ENCODE measurements at regions not wholly inside any gene's neighbourhood (a gene's known extent, or its start where the extent isn't known, plus 50 kb on each side); places are given as distances from the start of the nearest gene placed in this dataset.
"Not testable (repeated sequence)": the region's sequence is repeated elsewhere in the genome, so short reads cannot be mapped to it uniquely, and the experiment has no call there.

- FAIRE-seq (no peak), DNase-seq (ENCODE audit: insufficient read length, low spot score) (no peak)
Measured at GRCh38 chr13:99757756-99758459, 213.7 kb downstream of the ZIC5 start.

GRCh38 chr13:99756281-99756680 is 215.3 kb downstream of the ZIC5 start:
- TF ChIP-seq SPI1 (IDR thresholded peaks at IDR 0.05; ENCODE audit: low read depth, low read length) (no peak), POLR2A (IDR thresholded peaks at IDR 0.05; ENCODE audit: low read depth, low read length) (no peak), POLR2AphosphoS5 (IDR thresholded peaks at IDR 0.05; ENCODE audit: low read depth, low read length) (no peak), TAF1 (IDR thresholded peaks at IDR 0.05; ENCODE audit: low read depth, low read length) (no peak), POU2F2 (IDR thresholded peaks at IDR 0.05; ENCODE audit: low read depth, low read length) (no peak), PAX5 (IDR thresholded peaks at IDR 0.05; ENCODE audit: insufficient read depth, low read length, severe bottlenecking) (no peak)
- DNase-seq (ENCODE audit: insufficient read length, low spot score) (no peak), FAIRE-seq (no peak)

More at GRCh38 chr13:99757756-99758459, 213.7 kb downstream of the ZIC5 start:
- no peak for TF ChIP-seq SPI1 (IDR thresholded peaks at IDR 0.05; ENCODE audit: low read depth, low read length)
- TF ChIP-seq POLR2AphosphoS5 (IDR thresholded peaks at IDR 0.05; ENCODE audit: low read depth, low read length) = no peak
- no peak for TF ChIP-seq POU2F2 (IDR thresholded peaks at IDR 0.05; ENCODE audit: low read depth, low read length)
- TF ChIP-seq TAF1 (IDR thresholded peaks at IDR 0.05; ENCODE audit: low read depth, low read length) = no peak
- no peak for TF ChIP-seq POLR2A (IDR thresholded peaks at IDR 0.05; ENCODE audit: low read depth, low read length)
- no peak for TF ChIP-seq PAX5 (IDR thresholded peaks at IDR 0.05; ENCODE audit: insufficient read depth, low read length, severe bottlenecking)

GRCh38 chr13:99754750-99755149 is 216.8 kb downstream of the ZIC5 start:
- not testable (repeated sequence) for FAIRE-seq; DNase-seq (ENCODE audit: insufficient read length, low spot score)

GRCh38 chr13:99752373-99752772 is 219.2 kb downstream of the ZIC5 start:
- DNase-seq (ENCODE audit: insufficient read length, low spot score) (no peak), FAIRE-seq (no peak)
- no peak for TF ChIP-seq TAF1 (IDR thresholded peaks at IDR 0.05; ENCODE audit: low read depth, low read length)
- TF ChIP-seq POLR2AphosphoS5 (IDR thresholded peaks at IDR 0.05; ENCODE audit: low read depth, low read length) = no peak
- no peak for TF ChIP-seq POLR2A (IDR thresholded peaks at IDR 0.05; ENCODE audit: low read depth, low read length)
- no peak for TF ChIP-seq PAX5 (IDR thresholded peaks at IDR 0.05; ENCODE audit: insufficient read depth, low read length, severe bottlenecking)
- no peak for TF ChIP-seq POU2F2 (IDR thresholded peaks at IDR 0.05; ENCODE audit: low read depth, low read length)
- no peak for TF ChIP-seq SPI1 (IDR thresholded peaks at IDR 0.05; ENCODE audit: low read depth, low read length)

GRCh38 chr13:99751517-99752199 is 219.9 kb downstream of the ZIC5 start:
- TF ChIP-seq PAX5 (IDR thresholded peaks at IDR 0.05; ENCODE audit: insufficient read depth, low read length, severe bottlenecking) (no peak), TAF1 (IDR thresholded peaks at IDR 0.05; ENCODE audit: low read depth, low read length) (no peak), POU2F2 (IDR thresholded peaks at IDR 0.05; ENCODE audit: low read depth, low read length) (no peak), POLR2A (IDR thresholded peaks at IDR 0.05; ENCODE audit: low read depth, low read length) (no peak), SPI1 (IDR thresholded peaks at IDR 0.05; ENCODE audit: low read depth, low read length) (no peak), POLR2AphosphoS5 (IDR thresholded peaks at IDR 0.05; ENCODE audit: low read depth, low read length) (no peak)
- FAIRE-seq (no peak), DNase-seq (ENCODE audit: insufficient read length, low spot score) (no peak)

DNA sequence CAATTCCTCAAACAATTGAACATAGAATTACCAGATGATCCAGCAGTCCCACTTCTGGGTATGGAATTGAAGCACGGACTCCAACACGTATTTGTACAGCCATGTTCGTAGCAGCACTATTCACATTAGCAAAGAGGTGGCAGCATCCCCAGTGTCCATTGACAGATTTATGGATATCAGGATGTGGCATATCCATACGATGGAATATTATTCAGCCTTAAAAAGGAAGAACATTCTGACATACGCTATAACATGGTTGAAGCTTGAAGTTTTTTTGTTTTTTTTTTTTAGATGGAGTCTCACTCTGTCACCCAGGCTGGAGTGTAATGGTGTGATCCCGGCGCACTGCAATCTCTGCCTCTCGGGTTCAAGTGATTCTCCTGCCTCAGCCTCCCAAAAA is 220.6 kb downstream of the ZIC5 start:
- no peak for TF ChIP-seq PAX5 (IDR thresholded peaks at IDR 0.05; ENCODE audit: insufficient read depth, low read length, severe bottlenecking)
- no peak for TF ChIP-seq SPI1 (IDR thresholded peaks at IDR 0.05; ENCODE audit: low read depth, low read length)
- no peak for TF ChIP-seq POLR2A (IDR thresholded peaks at IDR 0.05; ENCODE audit: low read depth, low read length)
- no peak for TF ChIP-seq POLR2AphosphoS5 (IDR thresholded peaks at IDR 0.05; ENCODE audit: low read depth, low read length)
- FAIRE-seq (no peak), DNase-seq (ENCODE audit: insufficient read length, low spot score) (no peak)

- FAIRE-seq (no peak), DNase-seq (ENCODE audit: insufficient read length, low spot score) (no peak)
- TF ChIP-seq PAX5 (IDR thresholded peaks at IDR 0.05; ENCODE audit: insufficient read depth, low read length, severe bottlenecking) (no peak), TAF1 (IDR thresholded peaks at IDR 0.05; ENCODE audit: low read depth, low read length) (no peak), POLR2A (IDR thresholded peaks at IDR 0.05; ENCODE audit: low read depth, low read length) (no peak)
Measured at GRCh38 chr13:99749271-99750019, 222.1 kb downstream of the ZIC5 start.

GRCh38 chr13:99747403-99747710 is 224.2 kb downstream of the ZIC5 start:
- DNase-seq (ENCODE audit: insufficient read length, low spot score) (no peak), FAIRE-seq (no peak)
- TF ChIP-seq PAX5 (IDR thresholded peaks at IDR 0.05; ENCODE audit: insufficient read depth, low read length, severe bottlenecking) (no peak), POLR2A (IDR thresholded peaks at IDR 0.05; ENCODE audit: low read depth, low read length) (no peak), TAF1 (IDR thresholded peaks at IDR 0.05; ENCODE audit: low read depth, low read length) (no peak), SPI1 (IDR thresholded peaks at IDR 0.05; ENCODE audit: low read depth, low read length) (no peak), POLR2AphosphoS5 (IDR thresholded peaks at IDR 0.05; ENCODE audit: low read depth, low read length) (no peak), POU2F2 (IDR thresholded peaks at IDR 0.05; ENCODE audit: low read depth, low read length) (no peak)

GRCh38 chr13:99746637-99747402 is 224.7 kb downstream of the ZIC5 start:
- DNase-seq (ENCODE audit: insufficient read length, low spot score) = no peak
- no peak for TF ChIP-seq POLR2A (IDR thresholded peaks at IDR 0.05; ENCODE audit: low read depth, low read length)
- no peak for TF ChIP-seq POU2F2 (IDR thresholded peaks at IDR 0.05; ENCODE audit: low read depth, low read length)
- no peak for TF ChIP-seq POLR2AphosphoS5 (IDR thresholded peaks at IDR 0.05; ENCODE audit: low read depth, low read length)
- TF ChIP-seq TAF1 (IDR thresholded peaks at IDR 0.05; ENCODE audit: low read depth, low read length) = no peak
- no peak for TF ChIP-seq PAX5 (IDR thresholded peaks at IDR 0.05; ENCODE audit: insufficient read depth, low read length, severe bottlenecking)
- TF ChIP-seq SPI1 (IDR thresholded peaks at IDR 0.05; ENCODE audit: low read depth, low read length) = no peak
- FAIRE-seq = no peak
